PC-3 (cell line): ENCODE measurements at regions not wholly inside any gene's neighbourhood (a gene's known extent, or its start where the extent isn't known, plus 50 kb on each side); places are given as distances from the start of the nearest gene placed in this dataset.

Experiments
- ATAC-seq: fragments of 200-7000 bp; cut with Tn5 transposase; 2 replicates; pipeline ENCODE4 v1.9.1; 2020; ENCODE audit warnings: mild to moderate bottlenecking, moderate library complexity
- BruUV-seq: library from RNA; stranded (reverse); fragments of 400-500 nt; replicated peaks from 2 replicates; lab custom pipeline; 2021; lab: Mats Ljungman, UMichigan
- CTCF ChIA-PET: fragments of 300-600 bp; sonication (Branson Sonifier 250); formaldehyde crosslinking; loops from one replicate; lab custom pipeline; 2022; ENCODE audit warnings: antibody characterized with exemption; lab: Charles Lee
- POLR2A ChIA-PET: fragments of 300-600 bp; sonication (Branson Sonifier 250); formaldehyde crosslinking; loops from one replicate; lab custom pipeline; 2022; ENCODE audit warnings: antibody characterized with exemption; ENCODE audit not compliant: unreplicated experiment; lab: Charles Lee
- DNase-seq: peaks from one replicate; pipeline ENCODE4 v3.0.0-alpha.2; 2015
- H2AFZ ChIP-seq: fragments of 300-600 bp; sonication (generic); 2 replicates; pipeline ENCODE4 v1.6.0; 2016; ENCODE audit warnings: antibody characterized with exemption, low read length
- H3F3A ChIP-seq: fragments of 300-600 bp; sonication (generic); one replicate; pipeline ENCODE4 v1.6.0; 2017; ENCODE audit warnings: antibody characterized with exemption, low read length, control low read depth, mild to moderate bottlenecking; ENCODE audit not compliant: unreplicated experiment
- H3K27ac ChIP-seq: fragments of 300-600 bp; sonication (generic); 2 replicates; pipeline ENCODE4 v1.5.1; 2016; ENCODE audit warnings: mild to moderate bottlenecking, low read length
- H3K27me3 ChIP-seq: fragments of 300-600 bp; sonication (generic); 2 replicates; pipeline ENCODE4 v1.6.1; 2016; ENCODE audit warnings: low read length, mixed read lengths
- H3K36me3 ChIP-seq: fragments of 300-600 bp; sonication (generic); 2 replicates; pipeline ENCODE4 v1.6.1; 2016; ENCODE audit warnings: low read depth, mixed run types, low read length, mixed read lengths
- H3K4me1 ChIP-seq: fragments of 300-600 bp; sonication (generic); 2 replicates; pipeline ENCODE4 v1.5.1; 2016; ENCODE audit warnings: low read length; ENCODE audit not compliant: insufficient read depth
- H3K4me2 ChIP-seq: fragments of 300-600 bp; sonication (generic); 2 replicates; pipeline ENCODE4 v1.6.0; 2016; ENCODE audit warnings: low read length
- H3K4me3 ChIP-seq: fragments of 300-600 bp; sonication (generic); 2 replicates; pipeline ENCODE4 v1.5.1; 2016; ENCODE audit warnings: mild to moderate bottlenecking, low read length, mixed read lengths
- H3K79me2 ChIP-seq: fragments of 300-600 bp; sonication (generic); 2 replicates; pipeline ENCODE4 v1.6.1; 2017; ENCODE audit warnings: low read length, mixed read lengths
- H3K9ac ChIP-seq: fragments of 300-600 bp; sonication (generic); 2 replicates; pipeline ENCODE4 v1.6.0; 2016; ENCODE audit warnings: mild to moderate bottlenecking, low read length
- H3K9me2 ChIP-seq: fragments of 300-600 bp; sonication (generic); replicated peaks from 2 replicates; pipeline ENCODE4 v1.6.1; 2016; ENCODE audit warnings: mixed run types, low read length, mixed read lengths
- H3K9me3 ChIP-seq: fragments of 300-600 bp; sonication (generic); 2 replicates; pipeline ENCODE4 v1.6.1; 2016; ENCODE audit warnings: low read length, mixed read lengths
- H4K20me1 ChIP-seq: fragments of 300-600 bp; sonication (generic); 2 replicates; pipeline ENCODE4 v1.6.1; 2016; ENCODE audit warnings: low read length, mixed read lengths
- EZH2 ChIP-seq: fragments of 300-600 bp; sonication (generic); IDR thresholded peaks from one replicate; pipeline ENCODE4 v1.6.1; 2017; ENCODE audit warnings: antibody characterized with exemption, mild to moderate bottlenecking, low read length; ENCODE audit not compliant: unreplicated experiment
- EZH2phosphoT487 ChIP-seq: fragments of 300-600 bp; sonication (generic); IDR thresholded peaks from 2 replicates; pipeline ENCODE4 v1.6.1; 2018; ENCODE audit warnings: mild to moderate bottlenecking, antibody characterized with exemption, low read length, borderline replicate concordance
- intact Hi-C: fragments of 100-400 bp; cut with micrococcal nuclease; formaldehyde crosslinking; loops from 2 replicates; pipeline ENCODE4 v1.9.0; 2023
- TF ChIP-seq, protein P1 (sequence below): fragments of 300-600 bp; sonication (generic); conservative IDR thresholded peaks from 2 replicates; pipeline ENCODE4 v1.5.1; 2017; ENCODE audit warnings: antibody characterized with exemption, low read depth, mild to moderate bottlenecking, low read length

DNA sequence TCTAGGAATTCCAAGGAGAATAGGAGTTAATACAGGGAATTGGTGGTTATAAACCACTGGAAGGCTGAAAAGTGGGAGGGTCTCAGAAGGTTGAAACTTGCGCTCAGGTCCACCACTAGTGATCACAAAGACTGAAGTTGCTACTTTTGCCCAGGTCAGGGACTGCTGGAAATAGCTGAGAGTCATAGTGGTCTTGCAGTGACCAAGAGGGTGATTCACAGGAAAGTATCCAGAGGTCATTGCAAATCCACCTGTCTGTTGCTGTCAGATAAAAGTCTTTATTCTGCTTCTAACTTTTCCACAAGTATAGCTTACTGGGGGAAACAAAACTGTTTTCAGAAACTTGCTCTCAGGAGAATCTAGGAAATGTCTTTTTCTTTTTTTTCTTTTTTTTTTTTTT is 211.5 kb upstream of the PRSS1 start:
- Histone ChIP-seq H3K36me3 (no peaks in the 10 kb centered on the region), H3K9me2 (no peaks in the 10 kb centered on the region), H3K4me1 (peaks cover 31% of the 10 kb centered on the region), H3K79me2 (no peaks in the 10 kb centered on the region), H3K27me3 (no peaks in the 10 kb centered on the region), H3F3A (no peaks in the 10 kb centered on the region), H4K20me1 (no peaks in the 10 kb centered on the region), H3K4me2 (no peak overlapping the region), H2AFZ (no peak overlapping the region), H3K9ac (no peak overlapping the region), H3K9me3 (no peaks in the 10 kb centered on the region), H3K27ac (no peak overlapping the region), H3K4me3 (no peak overlapping the region)
- DNase-seq (no peak), ATAC-seq (no peak)
- BruUV-seq: no TSS peak
- ChIA-PET POLR2A (no interaction called here), CTCF (no interaction called here)
- intact Hi-C loops: loop anchor here (10.0 kb wide), 1 partner anchor 467 kb away; no protein-coding TSS in a partner anchor
- TF ChIP-seq EZH2: no peak
- TF ChIP-seq, protein P1, sequence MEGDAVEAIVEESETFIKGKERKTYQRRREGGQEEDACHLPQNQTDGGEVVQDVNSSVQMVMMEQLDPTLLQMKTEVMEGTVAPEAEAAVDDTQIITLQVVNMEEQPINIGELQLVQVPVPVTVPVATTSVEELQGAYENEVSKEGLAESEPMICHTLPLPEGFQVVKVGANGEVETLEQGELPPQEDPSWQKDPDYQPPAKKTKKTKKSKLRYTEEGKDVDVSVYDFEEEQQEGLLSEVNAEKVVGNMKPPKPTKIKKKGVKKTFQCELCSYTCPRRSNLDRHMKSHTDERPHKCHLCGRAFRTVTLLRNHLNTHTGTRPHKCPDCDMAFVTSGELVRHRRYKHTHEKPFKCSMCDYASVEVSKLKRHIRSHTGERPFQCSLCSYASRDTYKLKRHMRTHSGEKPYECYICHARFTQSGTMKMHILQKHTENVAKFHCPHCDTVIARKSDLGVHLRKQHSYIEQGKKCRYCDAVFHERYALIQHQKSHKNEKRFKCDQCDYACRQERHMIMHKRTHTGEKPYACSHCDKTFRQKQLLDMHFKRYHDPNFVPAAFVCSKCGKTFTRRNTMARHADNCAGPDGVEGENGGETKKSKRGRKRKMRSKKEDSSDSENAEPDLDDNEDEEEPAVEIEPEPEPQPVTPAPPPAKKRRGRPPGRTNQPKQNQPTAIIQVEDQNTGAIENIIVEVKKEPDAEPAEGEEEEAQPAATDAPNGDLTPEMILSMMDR: no peak
- TF ChIP-seq EZH2phosphoT487: no peak

- no peaks in the 10 kb centered on the region for H3K9me3 ChIP-seq
- ATAC-seq: peak; percentile 92
- TF ChIP-seq, protein P1: peak; percentile 94
- no peak for TF ChIP-seq EZH2
- ChIA-PET POLR2A (no interaction called here), CTCF (interaction anchor here (0.5 to 2.7 kb wide), 18 partner anchors 11 to 331 kb away, joined by 3 to 84 read pairs (median 6); no protein-coding TSS in a partner anchor)
- no peaks in the 10 kb centered on the region for H3K79me2 ChIP-seq
- no peak overlapping the region for H3K27ac ChIP-seq
- H3K4me2 ChIP-seq: peak overlapping the region; percentile 14
- H3K4me1 ChIP-seq: peaks cover 24% of the 10 kb centered on the region
- H4K20me1 ChIP-seq: no peaks in the 10 kb centered on the region
- no peaks in the 10 kb centered on the region for H3K36me3 ChIP-seq
- no peaks in the 10 kb centered on the region for H3F3A ChIP-seq
- no peak overlapping the region for H3K4me3 ChIP-seq
- no peaks in the 10 kb centered on the region for H3K9me2 ChIP-seq
- H3K9ac ChIP-seq: no peak overlapping the region
- DNase-seq: peak; percentile 94
- intact Hi-C loops: loop anchor here (1.0 to 10.0 kb wide), 8 partner anchors 33 to 470 kb away; no protein-coding TSS in a partner anchor
- H3K27me3 ChIP-seq: no peaks in the 10 kb centered on the region
- BruUV-seq: no TSS peak
- peak overlapping the region; percentile 7 for H2AFZ ChIP-seq
Measured at GRCh38 chr7:142535123-142535779, 214.0 kb upstream of the PRSS1 start.

GRCh38 chr7:142534726-142535122 is 214.5 kb upstream of the PRSS1 start:
- intact Hi-C loops: loop anchor here (1.0 to 10.0 kb wide), 8 partner anchors 34 to 470 kb away; no protein-coding TSS in a partner anchor
- Histone ChIP-seq H3K36me3 (no peaks in the 10 kb centered on the region), H3K4me3 (no peak overlapping the region), H3F3A (no peaks in the 10 kb centered on the region), H3K9me3 (no peaks in the 10 kb centered on the region), H2AFZ (no peak overlapping the region), H3K27me3 (no peaks in the 10 kb centered on the region), H3K27ac (no peak overlapping the region), H3K9ac (no peak overlapping the region), H4K20me1 (no peaks in the 10 kb centered on the region), H3K4me1 (peaks cover 19% of the 10 kb centered on the region), H3K79me2 (no peaks in the 10 kb centered on the region), H3K4me2 (peak overlapping the region; percentile 14; the same call in 1 of the 2 replicates), H3K9me2 (no peaks in the 10 kb centered on the region)
- ATAC-seq (peak; percentile 11), DNase-seq (no peak)
- no TSS peak for BruUV-seq
- POLR2A ChIA-PET: no interaction called here
- CTCF ChIA-PET: interaction anchor here (0.5 to 2.7 kb wide), 15 partner anchors 11 to 332 kb away, joined by 4 to 84 read pairs (median 7); no protein-coding TSS in a partner anchor
- no peak for TF ChIP-seq EZH2phosphoT487
- TF ChIP-seq, protein P1: no peak
- TF ChIP-seq EZH2: no peak
